Activated T-helper 1 cell treated with anti-CD3 and anti-CD28 coated beads, Interleukin-2, amount 50 U/mL, for 16 hours (primary cell): ENCODE measurements at regions not wholly inside any gene's neighbourhood (a gene's known extent, or its start where the extent isn't known, plus 50 kb on each side); places are given as distances from the start of the nearest gene placed in this dataset.
"Not testable (repeated sequence)": the region's sequence is repeated elsewhere in the genome, so short reads cannot be mapped to it uniquely, and the experiment has no call there.

Experiments used
- DNase-seq, 2 donors: peaks; one replicate each; pipeline ENCODE4 v3.0.0-alpha.2; 2020; ENCODE audit warnings: low read depth in 1 of 2, low spot score in 1 of 2

GRCh38 chr3:106302451-106303221 is 433.8 kb upstream of the CBLB start:
- no peak for DNase-seq

GRCh38 chr3:106303766-106304165 is 435.0 kb upstream of the CBLB start:
- no peak for DNase-seq

- DNase-seq: no peak
These were observed 436.3 kb upstream of the CBLB start for GRCh38 chr3:106305127-106305526.

GRCh38 chr3:106305882-106306435 is 437.1 kb upstream of the CBLB start:
- no peak for DNase-seq

- DNase-seq: no peak
These were observed 440.5 kb upstream of the CBLB start for GRCh38 chr3:106309274-106309673.

GRCh38 chr3:106309798-106310197 is 441.0 kb upstream of the CBLB start:
- DNase-seq: not testable (repeated sequence)

- DNase-seq: no peak
These were observed 448.6 kb upstream of the CBLB start for GRCh38 chr3:106317141-106318055.

- not testable (repeated sequence) for DNase-seq
These were observed 452.6 kb upstream of the CBLB start for GRCh38 chr3:106321438-106321837.

GRCh38 chr3:106323586-106323985 is 454.8 kb upstream of the CBLB start:
- DNase-seq: no peak

GRCh38 chr3:106326941-106327695 is 458.3 kb upstream of the CBLB start:
- DNase-seq: no peak

- no peak for DNase-seq
These were observed 458.8 kb upstream of the CBLB start for GRCh38 chr3:106327696-106328025.

- no peak for DNase-seq
These were observed 459.4 kb upstream of the CBLB start for GRCh38 chr3:106328224-106328623.

- DNase-seq: no peak
These were observed 460.7 kb upstream of the CBLB start for GRCh38 chr3:106329521-106329920.

- DNase-seq: no peak
These were observed 462.8 kb upstream of the CBLB start for GRCh38 chr3:106331636-106332035.

GRCh38 chr3:106332129-106332528 is 463.3 kb upstream of the CBLB start:
- no peak for DNase-seq

GRCh38 chr3:106332884-106333283 is 464.1 kb upstream of the CBLB start:
- DNase-seq: peak in 1 of 2 donors; percentile 22

GRCh38 chr3:106333911-106334618 is 465.3 kb upstream of the CBLB start:
- peak in 1 of 2 donors; percentile 30 for DNase-seq

- DNase-seq: no peak
These were observed 467.8 kb upstream of the CBLB start for GRCh38 chr3:106336619-106337018.

- no peak for DNase-seq
These were observed 468.3 kb upstream of the CBLB start for GRCh38 chr3:106337116-106337515.

GRCh38 chr3:106338582-106339214 is 469.9 kb upstream of the CBLB start:
- no peak for DNase-seq
